22Rv1 (cell line): ENCODE measurements at regions not wholly inside any gene's neighbourhood (a gene's known extent, or its start where the extent isn't known, plus 50 kb on each side); places are given as distances from the start of the nearest gene placed in this dataset.

ENCODE experiments used
- ZFX ChIP-seq: fragments of 450-650 bp; IDR thresholded peaks from 2 replicates; pipeline ENCODE4 v1.6.1; 2017; ENCODE audit warnings: antibody characterized with exemption, borderline replicate concordance
- TF ChIP-seq, protein P1 (sequence below): fragments of 450-650 bp; IDR thresholded peaks from 2 replicates; pipeline ENCODE4 v1.5.1; 2017; ENCODE audit warnings: mild to moderate bottlenecking

DNA sequence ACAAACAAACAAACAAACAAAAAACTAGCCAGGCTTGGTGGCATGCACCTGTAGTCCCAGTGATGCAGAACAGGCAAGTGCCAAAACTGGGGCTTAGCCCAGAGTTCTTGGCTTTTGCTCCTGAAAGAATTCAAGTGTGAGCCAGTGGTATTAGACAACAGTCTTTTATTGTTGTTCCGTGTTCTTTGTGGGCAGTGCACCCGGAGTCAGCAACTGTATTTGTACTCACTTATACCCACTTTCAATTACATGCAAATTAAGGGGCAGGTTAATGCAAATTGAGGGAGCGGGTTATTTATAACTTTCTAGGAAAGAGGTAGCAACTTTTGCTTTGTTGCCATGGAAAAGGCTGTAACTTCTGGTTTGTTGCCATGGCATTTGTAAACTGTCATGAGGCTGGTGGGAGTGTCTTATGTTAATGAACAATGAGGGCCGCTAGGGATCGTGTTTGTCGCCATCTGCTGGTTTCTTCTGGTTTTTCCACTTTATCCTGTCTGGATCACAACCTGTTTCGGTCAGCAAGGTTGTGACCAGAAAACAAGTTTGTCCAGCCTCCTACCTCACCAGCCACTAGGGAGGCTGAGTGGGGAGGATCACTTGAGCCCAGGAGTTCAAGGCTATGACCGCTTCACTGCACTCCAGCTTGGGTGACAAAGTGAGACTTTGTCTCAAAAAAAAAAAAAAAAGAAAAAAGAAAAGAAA is 88.8 kb upstream of the ESX1 start:
- TF ChIP-seq, protein P1, sequence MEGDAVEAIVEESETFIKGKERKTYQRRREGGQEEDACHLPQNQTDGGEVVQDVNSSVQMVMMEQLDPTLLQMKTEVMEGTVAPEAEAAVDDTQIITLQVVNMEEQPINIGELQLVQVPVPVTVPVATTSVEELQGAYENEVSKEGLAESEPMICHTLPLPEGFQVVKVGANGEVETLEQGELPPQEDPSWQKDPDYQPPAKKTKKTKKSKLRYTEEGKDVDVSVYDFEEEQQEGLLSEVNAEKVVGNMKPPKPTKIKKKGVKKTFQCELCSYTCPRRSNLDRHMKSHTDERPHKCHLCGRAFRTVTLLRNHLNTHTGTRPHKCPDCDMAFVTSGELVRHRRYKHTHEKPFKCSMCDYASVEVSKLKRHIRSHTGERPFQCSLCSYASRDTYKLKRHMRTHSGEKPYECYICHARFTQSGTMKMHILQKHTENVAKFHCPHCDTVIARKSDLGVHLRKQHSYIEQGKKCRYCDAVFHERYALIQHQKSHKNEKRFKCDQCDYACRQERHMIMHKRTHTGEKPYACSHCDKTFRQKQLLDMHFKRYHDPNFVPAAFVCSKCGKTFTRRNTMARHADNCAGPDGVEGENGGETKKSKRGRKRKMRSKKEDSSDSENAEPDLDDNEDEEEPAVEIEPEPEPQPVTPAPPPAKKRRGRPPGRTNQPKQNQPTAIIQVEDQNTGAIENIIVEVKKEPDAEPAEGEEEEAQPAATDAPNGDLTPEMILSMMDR, result peak; percentile 67
- no peak for TF ChIP-seq ZFX
